NCI-H2171 treated with DMSO at 0.1 percent for 48 hours (cell line): ENCODE measurements at regions not wholly inside any gene's neighbourhood (a gene's known extent, or its start where the extent isn't known, plus 50 kb on each side); places are given as distances from the start of the nearest gene placed in this dataset.
"Not testable (repeated sequence)": the region's sequence is repeated elsewhere in the genome, so short reads cannot be mapped to it uniquely, and the experiment has no call there.

Experiments
- DNase-seq: peaks from one replicate; lab custom pipeline; 2025; lab: John Stamatoyannopoulos, UW

GRCh38 chr1:47661040-47661439 lies 223.2 kb downstream of the FOXD2 start:
- DNase-seq = peak; percentile 92

GRCh38 chr1:47662068-47662467 lies 224.2 kb downstream of the FOXD2 start:
- no peak for DNase-seq

GRCh38 chr1:47663286-47663685 lies 225.4 kb downstream of the FOXD2 start:
- no peak for DNase-seq

GRCh38 chr1:47664356-47664755 lies 226.5 kb downstream of the FOXD2 start:
- DNase-seq = no peak

DNA sequence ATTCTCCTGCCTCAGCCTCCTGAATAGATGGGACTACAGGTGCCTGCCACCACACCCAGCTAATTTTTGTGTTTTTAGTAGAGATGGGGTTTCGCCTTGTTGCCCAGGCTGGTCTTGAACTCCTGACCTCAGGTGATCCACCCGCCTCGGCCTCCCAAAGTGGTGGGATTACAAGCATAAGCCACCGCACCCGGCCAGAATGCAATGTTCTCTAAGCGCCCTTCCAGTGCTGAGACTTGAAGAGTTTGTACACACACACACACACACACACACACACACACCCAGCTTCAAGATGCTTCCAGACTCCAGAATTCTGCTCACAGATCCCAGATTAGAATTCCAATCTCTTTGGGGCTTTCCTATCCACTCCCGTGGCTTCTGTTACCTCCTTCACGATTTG lies 227.1 kb downstream of the FOXD2 start:
- DNase-seq = not testable (repeated sequence)

DNA sequence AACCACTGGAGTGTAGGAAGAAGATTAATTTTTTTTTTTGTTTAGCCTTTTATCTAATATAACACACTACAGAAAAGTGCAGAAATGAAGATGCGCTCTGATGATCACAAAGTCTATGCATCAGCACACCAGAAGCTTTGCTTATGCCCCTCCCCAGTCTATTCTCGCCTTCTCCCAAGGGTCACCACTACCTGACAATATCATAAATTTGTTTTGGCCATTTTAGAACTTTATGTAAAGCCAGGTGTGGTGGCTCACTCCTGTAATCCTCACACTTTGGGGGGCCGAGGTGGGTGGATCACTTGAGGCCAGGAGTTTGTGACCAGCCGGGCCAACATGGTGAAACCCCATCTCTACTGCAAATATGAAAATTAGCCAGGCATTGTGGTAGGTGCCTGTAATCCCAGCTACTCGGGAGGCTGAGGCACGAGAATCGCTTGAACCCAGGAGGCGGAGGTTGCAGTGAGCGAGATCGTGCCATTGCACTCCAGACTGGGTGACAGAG lies 231.3 kb downstream of the FOXD2 start:
- no peak for DNase-seq

GRCh38 chr1:47672622-47673021 lies 234.8 kb downstream of the FOXD2 start:
- DNase-seq = no peak

DNA sequence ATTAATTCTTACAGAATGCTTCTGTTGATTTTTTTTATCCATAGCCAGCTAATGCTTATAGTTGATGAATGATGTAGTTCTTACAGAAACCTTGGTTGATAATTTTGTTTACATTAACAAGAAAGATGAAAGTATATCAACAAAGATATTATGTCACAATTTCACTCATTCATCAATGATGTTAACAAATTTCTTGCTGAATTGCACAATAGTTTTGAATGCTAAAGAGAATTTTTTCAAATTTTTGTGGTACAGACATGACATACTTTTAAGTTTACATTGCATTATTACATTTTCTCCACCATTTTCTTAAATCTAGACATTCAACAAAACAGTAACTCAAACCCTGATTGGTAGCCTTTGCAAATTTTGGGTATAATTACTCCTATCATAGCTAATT lies 236.3 kb downstream of the FOXD2 start:
- no peak for DNase-seq

DNA sequence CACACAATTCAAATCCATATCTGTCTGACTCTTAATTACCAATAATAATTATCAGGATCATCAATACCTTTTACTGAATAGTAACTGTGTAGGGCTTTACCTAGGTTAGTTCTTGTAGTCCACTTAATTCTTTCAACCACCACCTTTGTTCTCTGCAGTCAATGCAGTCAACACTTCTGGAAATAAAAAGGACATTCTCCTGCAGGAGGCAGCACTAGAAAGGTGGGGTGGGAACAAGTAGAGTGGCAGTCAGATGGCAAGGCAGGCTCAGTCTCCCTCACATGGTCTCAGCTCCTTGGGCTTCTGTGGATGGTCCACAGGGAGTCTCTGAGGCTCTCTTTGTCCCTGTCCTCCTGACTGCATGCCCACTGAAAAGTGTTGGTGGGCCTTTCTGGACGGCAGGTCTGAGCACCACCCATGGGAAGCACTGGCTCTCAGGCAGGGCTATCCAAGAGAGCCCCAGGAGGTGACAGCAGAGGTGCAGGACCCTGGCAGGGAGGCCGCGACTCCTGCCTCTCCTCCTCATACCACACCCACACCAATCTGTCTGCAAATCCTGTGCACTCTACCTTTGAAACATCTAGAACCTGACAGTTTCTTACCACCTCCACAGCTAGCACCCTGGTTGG lies 237.3 kb downstream of the FOXD2 start:
- DNase-seq = no peak

GRCh38 chr1:47675721-47676120 lies 237.9 kb downstream of the FOXD2 start:
- DNase-seq = no peak

GRCh38 chr1:47676311-47677054 lies 238.6 kb downstream of the FOXD2 start:
- no peak for DNase-seq

- DNase-seq = no peak
Observed at GRCh38 chr1:47677241-47677940, 239.5 kb downstream of the FOXD2 start.

DNA sequence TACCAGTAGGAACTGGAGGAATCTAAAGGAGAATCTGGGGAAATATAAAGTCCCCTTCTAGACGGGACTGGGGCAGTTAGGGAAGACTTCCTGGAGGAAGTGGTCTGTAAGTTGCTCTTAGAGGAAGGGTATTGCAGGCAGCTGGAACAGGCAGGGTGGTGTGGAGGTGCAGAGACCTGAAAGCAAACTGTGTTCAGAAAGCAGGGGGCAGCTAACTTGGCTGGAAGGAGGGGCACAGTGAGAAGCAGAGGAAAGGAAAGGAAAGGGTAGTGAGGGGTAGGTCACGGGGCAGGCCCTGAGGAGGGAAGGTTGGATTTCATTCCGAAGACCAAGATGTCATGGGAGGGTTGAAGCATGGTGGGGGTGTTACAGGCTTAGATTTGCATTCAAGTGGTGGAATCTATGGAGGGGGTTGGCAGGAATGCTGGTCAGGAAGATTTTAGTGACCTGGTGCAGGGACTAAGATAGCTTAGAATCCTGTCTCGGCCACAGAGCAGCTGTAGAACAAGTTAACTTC lies 240.7 kb downstream of the FOXD2 start:
- DNase-seq = no peak

GRCh38 chr1:47679301-47679791 lies 241.5 kb downstream of the FOXD2 start:
- DNase-seq = no peak

- DNase-seq = no peak
Observed at GRCh38 chr1:47679826-47680225, 242.0 kb downstream of the FOXD2 start.

GRCh38 chr1:47680815-47681475 lies 243.1 kb downstream of the FOXD2 start:
- DNase-seq = no peak

DNA sequence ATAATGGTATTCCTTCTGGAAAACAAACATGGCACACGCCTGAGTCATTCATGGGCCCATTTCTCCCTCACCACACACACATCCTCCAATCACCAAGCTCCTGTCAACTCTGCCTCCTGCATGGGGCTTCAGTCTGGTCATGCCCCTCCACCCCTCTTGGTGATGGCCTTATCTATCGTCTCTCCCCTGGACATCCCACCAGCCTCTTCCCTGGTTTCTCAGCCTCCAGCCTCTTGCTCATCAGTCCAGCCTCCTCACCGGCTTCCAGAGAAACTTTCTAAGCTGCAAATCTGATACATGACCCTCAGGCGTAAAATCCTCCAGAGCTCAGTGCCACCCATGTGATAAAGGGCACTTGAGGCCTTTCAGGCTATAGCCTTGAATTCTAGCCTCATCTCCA lies 243.9 kb downstream of the FOXD2 start:
- no peak for DNase-seq

- no peak for DNase-seq
Observed at GRCh38 chr1:47682198-47682597, 244.4 kb downstream of the FOXD2 start.

GRCh38 chr1:47682786-47683350 lies 245.0 kb downstream of the FOXD2 start:
- DNase-seq = no peak

GRCh38 chr1:47683401-47683800 lies 245.6 kb downstream of the FOXD2 start:
- no peak for DNase-seq

- no peak for DNase-seq
Observed at GRCh38 chr1:47684518-47684917, 246.7 kb downstream of the FOXD2 start.
